SK-N-SH (cell line): ENCODE measurements at regions not wholly inside any gene's neighbourhood (a gene's known extent, or its start where the extent isn't known, plus 50 kb on each side); places are given as distances from the start of the nearest gene placed in this dataset.

Experiments used
- CTCF ChIA-PET: fragments of 300-600, 350-600 bp; formaldehyde crosslinking; extraction: SDS; loops from one replicate; lab custom pipeline; 2021; lab: Yijun Ruan, JAX
- POLR2A ChIA-PET: fragments of 350-600 bp; sonication (Branson Sonifier 250); formaldehyde crosslinking; extraction: SDS; loops from one replicate; lab custom pipeline; 2020; ENCODE audit warnings: antibody characterized with exemption, inconsistent platforms; lab: Yijun Ruan, JAX
- DNase-seq: peaks from one replicate; pipeline ENCODE4 v3.0.0; 2012
- H2AFZ ChIP-seq: fragments of 200-600 bp; sonication (generic); 2 replicates; pipeline ENCODE4 v1.8.1; 2016; ENCODE audit warnings: antibody characterized with exemption, mild to moderate bottlenecking, low read depth
- H3F3A ChIP-seq: fragments of 200-600 bp; sonication (generic); replicated peaks from 2 replicates; pipeline ENCODE3; 2016; ENCODE audit warnings: antibody characterized with exemption, mild to moderate bottlenecking; ENCODE audit not compliant: insufficient read depth
- H3K27ac ChIP-seq, 2 experiments: fragments of 200-500 bp in 1 of 2; fragments of 200-600 bp in 1 of 2; sonication (Bioruptor generic) in 1 of 2; sonication (generic), shearing (Covaris generic) in 1 of 2; 2 replicates each; pipeline versions ENCODE4 v1.5.1 to v1.6.1; 2014 to 2016; ENCODE audit warnings: low read depth in 2 of 2, inconsistent platforms in 1 of 2, low read length in 1 of 2, mild to moderate bottlenecking in 1 of 2, mixed read lengths in 1 of 2
- H3K27me3 ChIP-seq: fragments of 200-600 bp; sonication (generic), shearing (Covaris generic); 2 replicates; pipeline ENCODE4 v1.6.1; 2016; ENCODE audit warnings: mixed run types; ENCODE audit not compliant: insufficient read depth
- H3K36me3 ChIP-seq, 2 experiments: fragments of 200-500 bp in 1 of 2; fragments of 200-600 bp in 1 of 2; sonication (Bioruptor generic) in 1 of 2; sonication (generic) in 1 of 2; replicated peaks in 1 of 2; 2 replicates each; pipeline versions ENCODE3 to v1.5.1; 2014 to 2016; ENCODE audit warnings: low read length in 1 of 2, mild to moderate bottlenecking in 1 of 2; ENCODE audit not compliant: insufficient read depth in 2 of 2, control insufficient read depth in 1 of 2
- H3K4me1 ChIP-seq, 2 experiments: fragments of 200-500 bp in 1 of 2; fragments of 200-600 bp in 1 of 2; sonication (Bioruptor generic) in 1 of 2; sonication (generic), shearing (Covaris generic) in 1 of 2; 2 replicates each; pipeline versions ENCODE4 v1.5.1 to v1.6.1; 2014 to 2016; ENCODE audit warnings: low read depth in 1 of 2, low read length in 1 of 2, mixed run types in 1 of 2; ENCODE audit not compliant: insufficient read depth in 2 of 2, control insufficient read depth in 1 of 2
- H3K4me2 ChIP-seq: fragments of 200-600 bp; sonication (generic), shearing (Covaris generic); 2 replicates; pipeline ENCODE4 v1.6.1; 2017; ENCODE audit warnings: mixed run types
- H3K4me3 ChIP-seq, 2 experiments: fragments of 200-500 bp in 1 of 2; fragments of 200-600 bp in 1 of 2; sonication (Bioruptor generic) in 1 of 2; sonication (generic), shearing (Covaris generic) in 1 of 2; 2 replicates each; pipeline versions ENCODE4 v1.5.1 to v1.8.1; 2014 to 2016; ENCODE audit warnings: low read depth in 2 of 2, inconsistent platforms in 1 of 2, low read length in 1 of 2, mild to moderate bottlenecking in 1 of 2, mixed read lengths in 1 of 2, moderate library complexity in 1 of 2
- H3K79me2 ChIP-seq: fragments of 200-600 bp; sonication (generic); 2 replicates; pipeline ENCODE4 v1.8.1; 2017; ENCODE audit warnings: mild to moderate bottlenecking; ENCODE audit not compliant: insufficient read depth
- H3K9ac ChIP-seq: fragments of 200-600 bp; sonication (generic); 2 replicates; pipeline ENCODE4 v1.6.1; 2017; ENCODE audit warnings: mixed run types
- H3K9me2 ChIP-seq: fragments of 200-600 bp; sonication (generic); 2 replicates; pipeline ENCODE4 v1.6.1; 2017; ENCODE audit warnings: mixed run types
- H3K9me3 ChIP-seq: fragments of 200-600 bp; sonication (generic); 2 replicates; pipeline ENCODE4 v1.6.1; 2017; ENCODE audit warnings: mixed run types, mild to moderate bottlenecking, moderate library complexity
- H4K20me1 ChIP-seq: fragments of 200-600 bp; sonication (generic); 2 replicates; pipeline ENCODE4 v1.6.1; 2017; ENCODE audit warnings: mild to moderate bottlenecking, mixed run types; ENCODE audit not compliant: insufficient read depth
- CHD2 ChIP-seq: fragments of 150-350 bp; IDR thresholded peaks from 2 replicates; pipeline ENCODE4 v1.6.1; 2018; ENCODE audit warnings: low read length; ENCODE audit not compliant: partially characterized antibody
- ELF1 ChIP-seq: IDR thresholded peaks from 2 replicates; pipeline ENCODE4 v1.4.0; 2012
- EP300 ChIP-seq, 2 experiments: IDR thresholded peaks; 2 replicates each; pipeline versions ENCODE4 v1.4.0 to v1.6.1; 2012; ENCODE audit warnings: borderline replicate concordance in 1 of 2, low read depth in 1 of 2, low read length in 1 of 2
- EZH2phosphoT487 ChIP-seq: fragments of 200-600 bp; sonication (generic); IDR thresholded peaks from 2 replicates; pipeline ENCODE4 v1.6.1; 2017; ENCODE audit warnings: low read depth, mixed run types, mild to moderate bottlenecking, antibody characterized with exemption, moderate library complexity, borderline replicate concordance
- FOXM1 ChIP-seq: IDR thresholded peaks from 2 replicates; pipeline ENCODE4 v1.4.0; 2012; ENCODE audit warnings: low read depth, mild to moderate bottlenecking
- GATA2 ChIP-seq: sonication (generic); formaldehyde crosslinking; IDR thresholded peaks from 2 replicates; pipeline ENCODE4 v1.5.0; 2020; ENCODE audit warnings: mild to moderate bottlenecking, missing genetic modification reagents
- IRF3 ChIP-seq: fragments of 150-350 bp; IDR thresholded peaks from 2 replicates; pipeline ENCODE4 v1.6.1; 2016; ENCODE audit warnings: mild to moderate bottlenecking, low read depth, low read length
- MEF2A ChIP-seq: IDR thresholded peaks from 2 replicates; pipeline ENCODE4 v1.4.0; 2012; ENCODE audit warnings: low read depth, borderline replicate concordance
- NFIC ChIP-seq: IDR thresholded peaks from 2 replicates; pipeline ENCODE4 v1.4.0; 2012; ENCODE audit warnings: borderline replicate concordance
- POLR2AphosphoS5 ChIP-seq: IDR thresholded peaks from 2 replicates; pipeline ENCODE4 v1.6.1; 2012; ENCODE audit warnings: low read depth, low read length
- RFX5 ChIP-seq: IDR thresholded peaks from 2 replicates; pipeline ENCODE4 v1.6.1; 2012; ENCODE audit warnings: mild to moderate bottlenecking, improper control_type of control experiment, low read length
- SIN3A ChIP-seq: IDR thresholded peaks from 2 replicates; pipeline ENCODE4 v1.6.1; 2012; ENCODE audit warnings: low read depth, mild to moderate bottlenecking, low read length, moderate library complexity, borderline replicate concordance
- WGBS: methylation state at CpG from one replicate; pipeline ENCODE4 v1.1.6; 2017; ENCODE audit warnings: low lambda C conversion rate; 5-methylcytosine and 5-hydroxymethylcytosine counted together
- TF ChIP-seq, protein P1 (sequence below): IDR thresholded peaks from 2 replicates; pipeline ENCODE4 v1.4.0; 2012; ENCODE audit warnings: low read depth, borderline replicate concordance

DNA sequence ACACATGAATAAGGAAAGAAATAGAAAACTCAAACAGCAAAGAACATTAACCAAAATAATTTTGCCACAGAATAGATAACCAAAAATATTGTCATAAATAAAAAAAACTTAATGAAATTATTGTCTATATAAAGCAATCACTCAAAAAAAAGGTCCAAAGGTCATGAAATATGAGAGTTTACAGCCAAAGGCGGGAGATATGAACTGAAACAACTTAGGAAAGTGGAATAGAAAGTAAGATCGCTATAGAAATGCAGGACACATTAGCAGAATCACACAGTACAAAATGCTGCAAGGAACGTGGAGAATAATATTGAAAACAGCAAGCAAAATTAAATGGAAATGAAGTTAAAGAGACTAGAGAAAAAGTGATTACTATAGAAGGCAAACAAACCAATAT is 375.0 kb upstream of the ARHGEF26 start:
- no peaks in the 10 kb centered on the region for H3K79me2 ChIP-seq
- no peak overlapping the region for H3K27ac ChIP-seq
- peaks cover 4% of the 10 kb centered on the region for H3F3A ChIP-seq
- no peak overlapping the region for H2AFZ ChIP-seq
- H3K9me2 ChIP-seq: no peaks in the 10 kb centered on the region
- H3K4me2 ChIP-seq: no peak overlapping the region
- H3K4me1 ChIP-seq: no peaks in the 10 kb centered on the region; a peak in 1 of 4 replicates
- no peaks in the 10 kb centered on the region for H3K9me3 ChIP-seq
- no peak overlapping the region for H3K4me3 ChIP-seq
- ChIA-PET CTCF (no interaction called here), POLR2A (no interaction called here)
- 4% methylated on average over 3 of the region's 3 CpGs for WGBS
- no peaks in the 10 kb centered on the region for H3K36me3 ChIP-seq
- no peak overlapping the region for H3K9ac ChIP-seq
- no peak for TF ChIP-seq GATA2 (CRISPR knock-in tag)
- TF ChIP-seq ELF1: no peak
- no peak for TF ChIP-seq POLR2AphosphoS5
- TF ChIP-seq EP300 (IDR thresholded peaks at IDR 0.05; ENCODE audit: borderline replicate concordance in 1 of 2, low read depth in 1 of 2, low read length in 1 of 2): no peak
- TF ChIP-seq RFX5: no peak
- H3K27me3 ChIP-seq: no peaks in the 10 kb centered on the region
- DNase-seq: no peak
- no peaks in the 10 kb centered on the region for H4K20me1 ChIP-seq

DNA sequence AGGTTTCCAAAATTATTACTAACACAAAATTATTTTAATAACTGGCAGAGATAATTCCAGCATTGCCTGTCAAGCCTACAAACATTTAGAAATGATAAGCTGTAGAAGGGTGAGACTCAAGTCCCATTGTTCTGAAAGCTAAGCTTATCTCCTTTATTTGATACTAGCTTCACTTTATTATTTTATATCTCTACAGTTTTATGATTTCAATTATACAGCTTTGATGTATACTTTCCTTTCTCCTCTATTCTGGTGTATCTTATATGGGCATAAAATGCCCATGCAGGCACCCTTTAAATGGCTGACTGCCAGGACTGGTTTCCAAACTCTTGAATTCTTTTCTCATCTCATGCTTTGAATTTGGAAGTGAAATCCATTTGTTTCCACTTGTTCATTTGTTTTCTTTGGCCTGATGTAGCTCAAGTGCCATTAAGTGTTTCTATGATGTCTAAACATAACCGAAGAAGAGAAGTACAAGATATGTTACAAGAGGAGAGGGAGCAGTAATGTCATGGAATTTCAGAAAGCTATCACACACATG is 372.1 kb upstream of the ARHGEF26 start:
- ChIA-PET CTCF (interaction anchor here (1.7 kb wide), 1 partner anchor 18 kb away, joined by 3 read pairs; no protein-coding TSS in a partner anchor), POLR2A (no interaction called here)
- H3K27me3 ChIP-seq: no peaks in the 10 kb centered on the region
- peaks cover 4% of the 10 kb centered on the region for H3F3A ChIP-seq
- no peak overlapping the region for H3K9ac ChIP-seq
- no peaks in the 10 kb centered on the region; a peak in 1 of 4 replicates for H3K4me1 ChIP-seq
- no peaks in the 10 kb centered on the region for H4K20me1 ChIP-seq
- H2AFZ ChIP-seq: no peak overlapping the region
- TF ChIP-seq FOXM1: no peak
- TF ChIP-seq EZH2phosphoT487: no peak
- no peak for TF ChIP-seq MEF2A
- no peak for TF ChIP-seq CHD2
- no peak for TF ChIP-seq NFIC
- TF ChIP-seq, protein P1, sequence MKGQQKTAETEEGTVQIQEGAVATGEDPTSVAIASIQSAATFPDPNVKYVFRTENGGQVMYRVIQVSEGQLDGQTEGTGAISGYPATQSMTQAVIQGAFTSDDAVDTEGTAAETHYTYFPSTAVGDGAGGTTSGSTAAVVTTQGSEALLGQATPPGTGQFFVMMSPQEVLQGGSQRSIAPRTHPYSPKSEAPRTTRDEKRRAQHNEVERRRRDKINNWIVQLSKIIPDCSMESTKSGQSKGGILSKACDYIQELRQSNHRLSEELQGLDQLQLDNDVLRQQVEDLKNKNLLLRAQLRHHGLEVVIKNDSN: no peak
- TF ChIP-seq SIN3A: no peak
- TF ChIP-seq IRF3: no peak
- TF ChIP-seq RFX5: no peak
- H3K9me3 ChIP-seq: no peaks in the 10 kb centered on the region
- H3K27ac ChIP-seq: no peak overlapping the region
- no peak for DNase-seq
- no peaks in the 10 kb centered on the region for H3K36me3 ChIP-seq
- H3K79me2 ChIP-seq: no peaks in the 10 kb centered on the region
- H3K4me2 ChIP-seq: no peak overlapping the region
- 37% methylated on average over 1 of the region's 1 CpG for WGBS
- no peaks in the 10 kb centered on the region for H3K9me2 ChIP-seq
- H3K4me3 ChIP-seq: no peak overlapping the region
